K562 (cell line): ENCODE measurements at regions not wholly inside any gene's neighbourhood (a gene's known extent, or its start where the extent isn't known, plus 50 kb on each side); places are given as distances from the start of the nearest gene placed in this dataset.

Experiments
- ATAC-seq: fragments of 200-7000 bp; cut with Tn5 transposase; 3 replicates; pipeline ENCODE4 v1.9.1; 2020; ENCODE audit warnings: moderate library complexity
- BruUV-seq: library from RNA; stranded (reverse); fragments of 400-500 nt; replicated peaks from 2 replicates; lab custom pipeline; 2021; lab: Mats Ljungman, UMichigan
- CTCF ChIA-PET: fragments of 300-600 bp; formaldehyde crosslinking; extraction: SDS; loops from one replicate; lab custom pipeline; 2021; ENCODE audit warnings: low intra/inter-chr PET ratio; lab: Yijun Ruan, JAX
- POLR2A ChIA-PET: fragments of 300-600, 350-650 bp; sonication (Branson Sonifier 250); formaldehyde crosslinking; extraction: SDS; loops from one replicate; lab custom pipeline; 2021; ENCODE audit warnings: antibody characterized with exemption, inconsistent platforms; lab: Yijun Ruan, JAX
- DNase-seq, 4 experiments: peaks; one replicate each; pipeline versions ENCODE4 v3.0.0 to v3.0.0-alpha.2; 2011 to 2018; ENCODE audit warnings: low spot score in 3 of 4, mixed read lengths in 3 of 4; ENCODE audit errors: extremely low read depth in 1 of 4
- FAIRE-seq: peaks from 2 replicates; lab custom pipeline; 2011; peaks lifted over from hg19 to GRCh38; lab: Jason Lieb, UNC
- H2AFZ ChIP-seq: 2 replicates; pipeline ENCODE4 v1.6.0; 2011; ENCODE audit warnings: low read depth, low read length, control low read depth, inconsistent platforms
- H3K27ac ChIP-seq: fragments of 200-600 bp; 3 replicates; pipeline ENCODE4 v1.8.0; 2011; ENCODE audit warnings: low read depth, mild to moderate bottlenecking, control low read depth, inconsistent platforms, low read length, moderate library complexity, mixed read lengths; ENCODE audit errors: extremely low read depth
- H3K27me3 ChIP-seq, 2 experiments: fragments of 300-600 bp in 1 of 2; 2 replicates in 1 of 2; 3 replicates in 1 of 2; pipeline versions ENCODE4 v1.6.0 to v1.8.0; 2011; ENCODE audit warnings: inconsistent platforms in 2 of 2, low read length in 2 of 2, mild to moderate bottlenecking in 1 of 2, mixed read lengths in 1 of 2, moderate library complexity in 1 of 2; ENCODE audit not compliant: control insufficient read depth in 2 of 2, insufficient read depth in 2 of 2
- H3K36me3 ChIP-seq: fragments of 300-600 bp; 3 replicates; pipeline ENCODE4 v1.8.0; 2011; ENCODE audit warnings: mild to moderate bottlenecking, low read length, inconsistent platforms; ENCODE audit not compliant: control insufficient read depth, insufficient read depth
- H3K4me1 ChIP-seq, 2 experiments: fragments of 200-600 bp in 1 of 2; replicated peaks in 1 of 2; 2 replicates in 1 of 2; 3 replicates in 1 of 2; pipeline versions ENCODE4 v1.5.1 to v1.8.0; 2011; ENCODE audit warnings: inconsistent platforms in 2 of 2, low read length in 2 of 2, mild to moderate bottlenecking in 1 of 2, mixed read lengths in 1 of 2, moderate library complexity in 1 of 2; ENCODE audit not compliant: control insufficient read depth in 2 of 2, insufficient read depth in 2 of 2
- H3K4me2 ChIP-seq: 2 replicates; pipeline ENCODE4 v1.6.1; 2011; ENCODE audit warnings: low read length, control low read depth, inconsistent platforms, mixed read lengths; ENCODE audit not compliant: insufficient read depth
- H3K4me3 ChIP-seq: fragments of 200-600 bp; sonication (generic), shearing (Covaris generic); 2 replicates; pipeline ENCODE4 v1.5.1; 2016; ENCODE audit warnings: control low read depth, inconsistent platforms
- H3K79me2 ChIP-seq: fragments of 200-600 bp; 3 replicates; pipeline ENCODE4 v1.8.0; 2011; ENCODE audit warnings: low read length, inconsistent platforms; ENCODE audit not compliant: control insufficient read depth, insufficient read depth
- H3K9ac ChIP-seq, 2 experiments: 2 replicates each; pipeline versions ENCODE4 v1.6.0 to v1.6.1; 2011; ENCODE audit warnings: low read depth in 2 of 2, low read length in 2 of 2, control low read depth in 1 of 2, inconsistent platforms in 1 of 2, mild to moderate bottlenecking in 1 of 2, mixed read lengths in 1 of 2; ENCODE audit not compliant: insufficient read depth in 1 of 2
- H3K9me1 ChIP-seq: one replicate; pipeline ENCODE4 v1.6.0; 2011; ENCODE audit warnings: inconsistent platforms, mild to moderate bottlenecking, low read length, moderate library complexity; ENCODE audit not compliant: control insufficient read depth, insufficient read depth
- H3K9me3 ChIP-seq: replicated peaks from 2 replicates; pipeline ENCODE4 v1.5.1; 2011; ENCODE audit warnings: low read depth, low read length, inconsistent platforms; ENCODE audit not compliant: control insufficient read depth, insufficient read depth
- H4K20me1 ChIP-seq: replicated peaks from 2 replicates; pipeline ENCODE4 v1.6.1; 2011; ENCODE audit warnings: low read length, inconsistent platforms, mixed read lengths; ENCODE audit not compliant: control insufficient read depth, insufficient read depth
- CEBPG ChIP-seq, 3 experiments: fragments of 200-800 bp in 1 of 3; sonication (Bioruptor generic) in 1 of 3; sonication (generic) in 1 of 3; formaldehyde crosslinking in 1 of 3; IDR thresholded peaks in 2 of 3; conservative IDR thresholded peaks in 1 of 3; 2 replicates each; pipeline versions ENCODE4 v1.6.1 to v1.8.0; 2016 to 2022; ENCODE audit warnings: missing compliant biosample characterization in 2 of 3, missing genetic modification characterization in 2 of 3, mild to moderate bottlenecking in 1 of 3, missing genetic modification reagents in 1 of 3
- CTBP1 ChIP-seq: fragments of 450-650 bp; IDR thresholded peaks from 2 replicates; pipeline ENCODE4 v1.6.1; 2016; ENCODE audit warnings: borderline replicate concordance
- MAFG ChIP-seq: fragments of 450-650 bp; conservative IDR thresholded peaks from 2 replicates; pipeline ENCODE4 v1.6.1; 2016; ENCODE audit warnings: missing genetic modification characterization, missing compliant biosample characterization
- WGBS: fragments of 100-300 bp; shearing (Covaris generic); methylation state at CpG from one replicate; pipeline ENCODE4 v1.1.6; 2016; ENCODE audit warnings: low coverage, mixed read lengths; ENCODE audit not compliant: insufficient coverage; ENCODE audit errors: missing lambda C conversion rate; 5-methylcytosine and 5-hydroxymethylcytosine counted together
- in situ Hi-C: fragments of 300-500 bp; cut with MboI; formaldehyde crosslinking; loops from 4 replicates; pipeline ENCODE4 v1.15.0; 2018; ENCODE audit warnings: inconsistent platforms, mixed read lengths
- intact Hi-C: fragments of 100-400 bp; cut with micrococcal nuclease; formaldehyde crosslinking; loops from 2 replicates; pipeline ENCODE4 v1.14.2; 2022
- TF ChIP-seq, protein P1 (sequence below): fragments of 150-350 bp; IDR thresholded peaks from 2 replicates; pipeline ENCODE4 v1.6.1; 2014; ENCODE audit warnings: low read depth, mild to moderate bottlenecking, low read length, borderline replicate concordance

DNA sequence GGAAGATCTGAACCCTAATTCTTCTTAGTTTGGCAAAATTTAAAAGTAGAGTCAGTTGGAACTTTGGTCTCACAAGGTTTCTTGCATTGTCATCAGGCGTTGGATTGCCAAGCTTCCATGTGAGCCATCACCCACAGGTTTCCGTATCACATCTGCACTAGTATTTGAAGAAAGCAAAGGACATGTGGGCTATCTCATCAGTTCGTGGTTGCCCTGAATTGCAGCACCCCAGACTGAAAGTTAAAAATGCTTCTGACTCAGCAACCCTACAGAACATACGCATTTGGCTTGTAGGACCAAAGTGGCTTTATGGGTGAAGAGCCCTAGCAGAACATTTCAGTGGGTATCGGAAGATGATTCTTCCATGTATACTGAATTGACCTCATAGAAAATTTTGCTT is 358.0 kb downstream of the ENC1 start:
- in situ Hi-C loops = no loop called here
- no TSS peak for BruUV-seq
- H3K27ac ChIP-seq = no peak overlapping the region
- no peak overlapping the region for H3K4me3 ChIP-seq
- H3K9ac ChIP-seq = no peak overlapping the region
- intact Hi-C loops = no loop called here
- no peak overlapping the region for H3K4me2 ChIP-seq
- H3K79me2 ChIP-seq = no peaks in the 10 kb centered on the region
- ATAC-seq = no peak
- 0 out of 5 replicates have a peak, but pooled peaks cover 0 to 4% of the 10 kb centered on the region in 2 experiments for H3K27me3 ChIP-seq
- no peak for DNase-seq
- H3K9me3 ChIP-seq = no peaks in the 10 kb centered on the region
- H4K20me1 ChIP-seq = no peaks in the 10 kb centered on the region
- H3K36me3 ChIP-seq = no peaks in the 10 kb centered on the region
- no peak overlapping the region for H2AFZ ChIP-seq
- CTCF ChIA-PET = no interaction called here
- POLR2A ChIA-PET = no interaction called here
- 20% methylated on average over 5 of the region's 5 CpGs for WGBS
- TF ChIP-seq CEBPG (CRISPR knock-in tag; IDR thresholded peaks at IDR 0.05) = peak; percentile 80
- TF ChIP-seq CEBPG (tag; conservative IDR thresholded peaks at IDR 0.05 in 1 of 2, IDR thresholded peaks at IDR 0.05 in 1 of 2) = peak in 1 of 2 experiments; percentile 55; a peak in 1 of 4 replicates
- TF ChIP-seq, protein P1, sequence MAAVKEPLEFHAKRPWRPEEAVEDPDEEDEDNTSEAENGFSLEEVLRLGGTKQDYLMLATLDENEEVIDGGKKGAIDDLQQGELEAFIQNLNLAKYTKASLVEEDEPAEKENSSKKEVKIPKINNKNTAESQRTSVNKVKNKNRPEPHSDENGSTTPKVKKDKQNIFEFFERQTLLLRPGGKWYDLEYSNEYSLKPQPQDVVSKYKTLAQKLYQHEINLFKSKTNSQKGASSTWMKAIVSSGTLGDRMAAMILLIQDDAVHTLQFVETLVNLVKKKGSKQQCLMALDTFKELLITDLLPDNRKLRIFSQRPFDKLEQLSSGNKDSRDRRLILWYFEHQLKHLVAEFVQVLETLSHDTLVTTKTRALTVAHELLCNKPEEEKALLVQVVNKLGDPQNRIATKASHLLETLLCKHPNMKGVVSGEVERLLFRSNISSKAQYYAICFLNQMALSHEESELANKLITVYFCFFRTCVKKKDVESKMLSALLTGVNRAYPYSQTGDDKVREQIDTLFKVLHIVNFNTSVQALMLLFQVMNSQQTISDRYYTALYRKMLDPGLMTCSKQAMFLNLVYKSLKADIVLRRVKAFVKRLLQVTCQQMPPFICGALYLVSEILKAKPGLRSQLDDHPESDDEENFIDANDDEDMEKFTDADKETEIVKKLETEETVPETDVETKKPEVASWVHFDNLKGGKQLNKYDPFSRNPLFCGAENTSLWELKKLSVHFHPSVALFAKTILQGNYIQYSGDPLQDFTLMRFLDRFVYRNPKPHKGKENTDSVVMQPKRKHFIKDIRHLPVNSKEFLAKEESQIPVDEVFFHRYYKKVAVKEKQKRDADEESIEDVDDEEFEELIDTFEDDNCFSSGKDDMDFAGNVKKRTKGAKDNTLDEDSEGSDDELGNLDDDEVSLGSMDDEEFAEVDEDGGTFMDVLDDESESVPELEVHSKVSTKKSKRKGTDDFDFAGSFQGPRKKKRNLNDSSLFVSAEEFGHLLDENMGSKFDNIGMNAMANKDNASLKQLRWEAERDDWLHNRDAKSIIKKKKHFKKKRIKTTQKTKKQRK = no peak
- peak; percentile 28; the same call in 1 of the 2 replicates for TF ChIP-seq MAFG (tag)
- TF ChIP-seq CTBP1 = peak; percentile 33; the same call in 1 of the 2 replicates
- no peaks in the 10 kb centered on the region for H3K9me1 ChIP-seq
- no peaks in the 10 kb centered on the region for H3K4me1 ChIP-seq
- FAIRE-seq = no peak
